ENCODE measurements at regions not wholly inside any gene's neighbourhood (a gene's known extent, or its start where the extent isn't known, plus 50 kb on each side); places are given as distances from the start of the nearest gene placed in this dataset.

- no peaks in the 10 kb centered on the region for H4K20me1 ChIP-seq (ENCODE audit: low read depth)
- no peak overlapping the region for H3K27ac ChIP-seq
- Mint-ChIP-seq H3K4me1 (no peaks in the 10 kb centered on the region), H3K4me3 (no peak overlapping the region), H3K27ac (no peak overlapping the region), H3K36me3 (peaks cover 2% of the 10 kb centered on the region), H3K9me3 (peaks cover 7% of the 10 kb centered on the region), H3K27me3 (ENCODE audit: insufficient read depth, low read depth) (peaks cover 16% of the 10 kb centered on the region)
- no peak overlapping the region for H3K4me2 ChIP-seq
- H2AFZ ChIP-seq (replicated peaks): no peak overlapping the region
- H3F3A ChIP-seq (ENCODE audit: low read depth): no peaks in the 10 kb centered on the region
- no peak overlapping the region for H3K9ac ChIP-seq
- no peak overlapping the region for H3K4me3 ChIP-seq
- no peaks in the 10 kb centered on the region for H3K27me3 ChIP-seq
- no peaks in the 10 kb centered on the region for H3K36me3 ChIP-seq
- TF ChIP-seq EZH2 (IDR thresholded peaks at IDR 0.05) (no peak), EZH2phosphoT487 (IDR thresholded peaks at IDR 0.05) (no peak), CTCF (IDR thresholded peaks at IDR 0.05) (no peak)
- DNase-seq (ENCODE audit: low spot score): no peak
- H3K9me3 ChIP-seq (ENCODE audit: low read depth): no peaks in the 10 kb centered on the region
- peaks cover 4% of the 10 kb centered on the region for H3K4me1 ChIP-seq
- no peaks in the 10 kb centered on the region for H3K79me2 ChIP-seq (ENCODE audit: low read depth)
These were observed 70.4 kb upstream of the HDAC4 start for GRCh38 chr2:239471011-239471792.

GRCh38 chr2:239470151-239470900, 69.5 kb upstream of the HDAC4 start:
- Mint-ChIP-seq H3K4me1 (no peaks in the 10 kb centered on the region), H3K36me3 (peaks cover 2% of the 10 kb centered on the region), H3K9me3 (peaks cover 7% of the 10 kb centered on the region), H3K27me3 (ENCODE audit: insufficient read depth, low read depth) (peaks cover 13% of the 10 kb centered on the region), H3K27ac (no peak overlapping the region), H3K4me3 (no peak overlapping the region)
- Histone ChIP-seq H3K36me3 (no peaks in the 10 kb centered on the region), H3K9ac (no peak overlapping the region), H3K4me2 (no peak overlapping the region), H4K20me1 (ENCODE audit: low read depth) (no peaks in the 10 kb centered on the region), H3F3A (ENCODE audit: low read depth) (no peaks in the 10 kb centered on the region), H2AFZ (replicated peaks) (no peak overlapping the region), H3K9me3 (ENCODE audit: low read depth) (no peaks in the 10 kb centered on the region), H3K4me3 (no peak overlapping the region), H3K27ac (no peak overlapping the region), H3K27me3 (no peaks in the 10 kb centered on the region), H3K4me1 (peaks cover 10% of the 10 kb centered on the region), H3K79me2 (ENCODE audit: low read depth) (no peaks in the 10 kb centered on the region)
- no peak for DNase-seq (ENCODE audit: low spot score)
- TF ChIP-seq EZH2 (IDR thresholded peaks at IDR 0.05) (no peak), CTCF (IDR thresholded peaks at IDR 0.05) (no peak), EZH2phosphoT487 (IDR thresholded peaks at IDR 0.05) (no peak)

GRCh38 chr2:239469106-239469960, 68.5 kb upstream of the HDAC4 start:
- H3K4me3 ChIP-seq: no peak overlapping the region
- no peaks in the 10 kb centered on the region for H3F3A ChIP-seq (ENCODE audit: low read depth)
- no peak overlapping the region for H3K27ac ChIP-seq
- DNase-seq (ENCODE audit: low spot score): no peak
- no peak overlapping the region for H3K9ac ChIP-seq
- H3K4me3 Mint-ChIP-seq: no peak overlapping the region
- no peak overlapping the region for H3K27ac Mint-ChIP-seq
- peaks cover 2% of the 10 kb centered on the region for H3K36me3 Mint-ChIP-seq
- no peak overlapping the region for H2AFZ ChIP-seq (replicated peaks)
- H3K36me3 ChIP-seq: no peaks in the 10 kb centered on the region
- TF ChIP-seq CTCF (IDR thresholded peaks at IDR 0.05) (no peak), EZH2phosphoT487 (IDR thresholded peaks at IDR 0.05) (no peak), EZH2 (IDR thresholded peaks at IDR 0.05) (no peak)
- peaks cover 11% of the 10 kb centered on the region for H3K27me3 Mint-ChIP-seq (ENCODE audit: insufficient read depth, low read depth)
- no peaks in the 10 kb centered on the region for H3K27me3 ChIP-seq
- H3K9me3 Mint-ChIP-seq: peaks cover 7% of the 10 kb centered on the region
- H3K9me3 ChIP-seq (ENCODE audit: low read depth): no peaks in the 10 kb centered on the region
- H3K79me2 ChIP-seq (ENCODE audit: low read depth): no peaks in the 10 kb centered on the region
- no peak overlapping the region for H3K4me2 ChIP-seq
- no peaks in the 10 kb centered on the region for H3K4me1 Mint-ChIP-seq
- no peaks in the 10 kb centered on the region for H4K20me1 ChIP-seq (ENCODE audit: low read depth)
- peaks cover 10% of the 10 kb centered on the region for H3K4me1 ChIP-seq

Measured in neural progenitor cell (in vitro differentiated cells).